ENCODE measurements at regions not wholly inside any gene's neighbourhood (a gene's known extent, or its start where the extent isn't known, plus 50 kb on each side); places are given as distances from the start of the nearest gene placed in this dataset.

GRCh38 chr3:31105011-31105410, 210.6 kb upstream of the GADL1 start:
- H4K8ac ChIP-seq (ENCODE audit: low read length): no peak overlapping the region
- H3K4ac ChIP-seq (ENCODE audit: low read depth in 1 of 2, low read length in 2 of 2): no peak overlapping the region
- H3K27me3 ChIP-seq (ENCODE audit: control insufficient read depth in 1 of 2, insufficient read depth in 1 of 2, low read length in 2 of 2): no peaks in the 10 kb centered on the region
- 96% methylated on average over 1 of the region's 1 CpG for WGBS
- H3K23ac ChIP-seq (ENCODE audit: low read length in 2 of 2): no peak overlapping the region
- no peaks in the 10 kb centered on the region for H3K79me1 ChIP-seq (replicated peaks; ENCODE audit: low read length, poor library complexity, severe bottlenecking)
- DNase-seq: no peak
- H2BK12ac ChIP-seq (ENCODE audit: low read length in 2 of 2): no peak overlapping the region
- no peak overlapping the region for H3K27ac ChIP-seq (ENCODE audit: low read length, poor library complexity, severe bottlenecking)
- no peaks in the 10 kb centered on the region for H3K9me3 ChIP-seq (ENCODE audit: control insufficient read depth, low read length)
- no peaks in the 10 kb centered on the region for H3K4me1 ChIP-seq (ENCODE audit: control insufficient read depth, insufficient read depth, low read depth, low read length)
- H2BK15ac ChIP-seq (ENCODE audit: low read depth, poor library complexity, severe bottlenecking): no peak overlapping the region
- no peak overlapping the region for H3K4me2 ChIP-seq (ENCODE audit: low read length, poor library complexity, severe bottlenecking)
- H2BK5ac ChIP-seq (ENCODE audit: low read depth, low read length, poor library complexity, severe bottlenecking): no peak overlapping the region
- H2BK120ac ChIP-seq (ENCODE audit: low read depth, low read length): no peak overlapping the region
- no peak overlapping the region for H4K91ac ChIP-seq (ENCODE audit: low read length)
- H2AFZ ChIP-seq (ENCODE audit: low read depth, low read length): no peak overlapping the region
- H3K18ac ChIP-seq (ENCODE audit: low read depth in 1 of 2, low read length in 2 of 2): no peak overlapping the region
- H3K9ac ChIP-seq (ENCODE audit: low read length): peak overlapping the region; percentile 42
- H3K4me3 ChIP-seq (ENCODE audit: insufficient read depth in 1 of 2, low read depth in 1 of 2, low read length in 2 of 2): no peak overlapping the region
- no peak overlapping the region for H3K14ac ChIP-seq (ENCODE audit: low read length in 2 of 2)
- no peaks in the 10 kb centered on the region for H3K36me3 ChIP-seq (ENCODE audit: control insufficient read depth in 1 of 2, insufficient read depth in 2 of 2, low read depth in 1 of 2, low read length in 2 of 2)
- H2AK5ac ChIP-seq (ENCODE audit: low read length, severe bottlenecking): no peak overlapping the region

- Histone ChIP-seq H2BK120ac (ENCODE audit: low read depth, low read length) (no peak overlapping the region), H2AFZ (ENCODE audit: low read depth, low read length) (no peak overlapping the region), H3K18ac (ENCODE audit: low read depth in 1 of 2, low read length in 2 of 2) (no peak overlapping the region), H3K4me3 (ENCODE audit: insufficient read depth in 1 of 2, low read depth in 1 of 2, low read length in 2 of 2) (peak overlapping the region in 1 of 2 experiments; percentile 42), H3K4me2 (ENCODE audit: low read length, poor library complexity, severe bottlenecking) (no peak overlapping the region), H3K23ac (ENCODE audit: low read length in 2 of 2) (no peak overlapping the region), H2AK5ac (ENCODE audit: low read length, severe bottlenecking) (no peak overlapping the region), H3K4ac (ENCODE audit: low read depth in 1 of 2, low read length in 2 of 2) (no peak overlapping the region), H3K14ac (ENCODE audit: low read length in 2 of 2) (no peak overlapping the region), H2BK5ac (ENCODE audit: low read depth, low read length, poor library complexity, severe bottlenecking) (no peak overlapping the region), H3K9ac (ENCODE audit: low read length) (peak overlapping the region; percentile 73), H3K27me3 (ENCODE audit: control insufficient read depth in 1 of 2, insufficient read depth in 1 of 2, low read length in 2 of 2) (no peaks in the 10 kb centered on the region), H3K9me3 (ENCODE audit: control insufficient read depth, low read length) (no peaks in the 10 kb centered on the region), H3K79me1 (replicated peaks; ENCODE audit: low read length, poor library complexity, severe bottlenecking) (no peaks in the 10 kb centered on the region), H4K91ac (ENCODE audit: low read length) (no peak overlapping the region), H2BK15ac (ENCODE audit: low read depth, poor library complexity, severe bottlenecking) (no peak overlapping the region), H3K4me1 (ENCODE audit: control insufficient read depth, insufficient read depth, low read depth, low read length) (no peaks in the 10 kb centered on the region), H2BK12ac (ENCODE audit: low read length in 2 of 2) (no peak overlapping the region), H3K27ac (ENCODE audit: low read length, poor library complexity, severe bottlenecking) (no peak overlapping the region), H4K8ac (ENCODE audit: low read length) (no peak overlapping the region), H3K36me3 (ENCODE audit: control insufficient read depth in 1 of 2, insufficient read depth in 2 of 2, low read depth in 1 of 2, low read length in 2 of 2) (no peaks in the 10 kb centered on the region)
- WGBS: no CpG with 5 or more reads among the region's 2 CpGs
- peak; percentile 85 for DNase-seq
Observed at GRCh38 chr3:31105438-31106077, 211.1 kb upstream of the GADL1 start.

- Histone ChIP-seq H2BK120ac (ENCODE audit: low read depth, low read length) (no peak overlapping the region), H3K14ac (ENCODE audit: low read length in 2 of 2) (no peak overlapping the region), H2BK5ac (ENCODE audit: low read depth, low read length, poor library complexity, severe bottlenecking) (no peak overlapping the region), H3K79me1 (replicated peaks; ENCODE audit: low read length, poor library complexity, severe bottlenecking) (no peaks in the 10 kb centered on the region), H2BK15ac (ENCODE audit: low read depth, poor library complexity, severe bottlenecking) (no peak overlapping the region), H3K36me3 (ENCODE audit: control insufficient read depth in 1 of 2, insufficient read depth in 2 of 2, low read depth in 1 of 2, low read length in 2 of 2) (no peaks in the 10 kb centered on the region), H3K4ac (ENCODE audit: low read depth in 1 of 2, low read length in 2 of 2) (no peak overlapping the region), H3K23ac (ENCODE audit: low read length in 2 of 2) (no peak overlapping the region), H2AFZ (ENCODE audit: low read depth, low read length) (no peak overlapping the region), H4K91ac (ENCODE audit: low read length) (no peak overlapping the region), H2AK5ac (ENCODE audit: low read length, severe bottlenecking) (no peak overlapping the region), H3K9me3 (ENCODE audit: control insufficient read depth, low read length) (no peaks in the 10 kb centered on the region), H3K4me3 (ENCODE audit: insufficient read depth in 1 of 2, low read depth in 1 of 2, low read length in 2 of 2) (peak overlapping the region in 1 of 2 experiments; percentile 42), H2BK12ac (ENCODE audit: low read length in 2 of 2) (no peak overlapping the region), H3K4me2 (ENCODE audit: low read length, poor library complexity, severe bottlenecking) (no peak overlapping the region), H3K27ac (ENCODE audit: low read length, poor library complexity, severe bottlenecking) (no peak overlapping the region), H4K8ac (ENCODE audit: low read length) (peak overlapping the region; percentile 42), H3K18ac (ENCODE audit: low read depth in 1 of 2, low read length in 2 of 2) (no peak overlapping the region), H3K4me1 (ENCODE audit: control insufficient read depth, insufficient read depth, low read depth, low read length) (no peaks in the 10 kb centered on the region), H3K9ac (ENCODE audit: low read length) (peak overlapping the region; percentile 73), H3K27me3 (ENCODE audit: control insufficient read depth in 1 of 2, insufficient read depth in 1 of 2, low read length in 2 of 2) (no peaks in the 10 kb centered on the region)
- DNase-seq: peak; percentile 12
- WGBS: 89% methylated on average over 2 of the region's 2 CpGs
Observed at GRCh38 chr3:31106204-31106603, 211.7 kb upstream of the GADL1 start.

- no peaks in the 10 kb centered on the region for H3K36me3 ChIP-seq (ENCODE audit: control insufficient read depth in 1 of 2, insufficient read depth in 2 of 2, low read depth in 1 of 2, low read length in 2 of 2)
- no peak overlapping the region for H4K91ac ChIP-seq (ENCODE audit: low read length)
- no peak overlapping the region for H2AFZ ChIP-seq (ENCODE audit: low read depth, low read length)
Observed at GRCh38 chr3:31106912-31107311, 212.5 kb upstream of the GADL1 start.

More at GRCh38 chr3:31106912-31107311, 212.5 kb upstream of the GADL1 start:
- no peak overlapping the region for H3K4me2 ChIP-seq (ENCODE audit: low read length, poor library complexity, severe bottlenecking)
- H2BK15ac ChIP-seq (ENCODE audit: low read depth, poor library complexity, severe bottlenecking): no peak overlapping the region
- H2BK120ac ChIP-seq (ENCODE audit: low read depth, low read length): no peak overlapping the region
- H2BK12ac ChIP-seq (ENCODE audit: low read length in 2 of 2): no peak overlapping the region
- H2AK5ac ChIP-seq (ENCODE audit: low read length, severe bottlenecking): no peak overlapping the region
- H3K23ac ChIP-seq (ENCODE audit: low read length in 2 of 2): no peak overlapping the region
- no peak overlapping the region for H4K8ac ChIP-seq (ENCODE audit: low read length)
- H2BK5ac ChIP-seq (ENCODE audit: low read depth, low read length, poor library complexity, severe bottlenecking): no peak overlapping the region
- H3K79me1 ChIP-seq (replicated peaks; ENCODE audit: low read length, poor library complexity, severe bottlenecking): no peaks in the 10 kb centered on the region
- no peak overlapping the region for H3K14ac ChIP-seq (ENCODE audit: low read length in 2 of 2)
- H3K4me3 ChIP-seq (ENCODE audit: insufficient read depth in 1 of 2, low read depth in 1 of 2, low read length in 2 of 2): no peak overlapping the region
- peak overlapping the region; percentile 63 for H3K9ac ChIP-seq (ENCODE audit: low read length)
- DNase-seq: no peak
- H3K27ac ChIP-seq (ENCODE audit: low read length, poor library complexity, severe bottlenecking): no peak overlapping the region
- H3K4me1 ChIP-seq (ENCODE audit: control insufficient read depth, insufficient read depth, low read depth, low read length): no peaks in the 10 kb centered on the region
- no peaks in the 10 kb centered on the region for H3K27me3 ChIP-seq (ENCODE audit: control insufficient read depth in 1 of 2, insufficient read depth in 1 of 2, low read length in 2 of 2)
- no peak overlapping the region for H3K18ac ChIP-seq (ENCODE audit: low read depth in 1 of 2, low read length in 2 of 2)
- 100% methylated on average over 2 of the region's 2 CpGs for WGBS
- no peaks in the 10 kb centered on the region for H3K9me3 ChIP-seq (ENCODE audit: control insufficient read depth, low read length)
- H3K4ac ChIP-seq (ENCODE audit: low read depth in 1 of 2, low read length in 2 of 2): no peak overlapping the region
